ENCODE measurements at regions not wholly inside any gene's neighbourhood (a gene's known extent, or its start where the extent isn't known, plus 50 kb on each side); places are given as distances from the start of the nearest gene placed in this dataset.

DNA sequence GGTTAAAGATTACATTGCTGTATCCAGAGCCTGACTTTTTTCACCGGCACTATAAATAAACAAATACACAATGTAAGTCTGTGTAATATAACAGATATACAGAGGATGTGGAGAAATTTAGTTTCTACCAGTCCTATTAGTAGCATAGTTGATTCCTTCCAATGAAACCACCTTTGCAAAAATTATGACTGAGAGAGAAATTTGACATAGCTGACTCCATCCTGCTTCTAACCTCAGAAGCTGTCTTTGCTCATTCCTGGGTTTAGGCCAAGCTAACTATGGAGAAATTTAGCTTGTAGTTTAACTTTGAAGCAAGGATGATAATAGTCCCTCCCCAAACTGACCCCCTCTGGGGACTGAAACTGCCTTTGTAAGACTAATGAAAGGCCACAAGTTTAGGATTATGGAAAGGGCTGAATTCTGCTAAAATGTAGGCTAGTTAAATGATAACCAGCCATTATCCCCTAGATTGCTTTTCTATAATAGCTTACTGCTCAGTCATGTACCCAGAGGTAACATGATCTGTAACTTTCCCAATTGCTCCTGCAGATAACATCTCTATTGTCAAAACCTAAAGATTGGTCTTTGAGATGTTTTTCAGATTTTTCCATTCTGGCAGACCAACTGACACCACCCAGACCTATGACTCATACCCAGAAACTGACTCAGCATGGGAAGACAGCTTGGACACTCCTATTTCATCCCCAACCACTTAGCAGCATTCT lies 172.8 kb upstream of the ARG1 start:
- Histone ChIP-seq H3K27me3 (ENCODE audit: control insufficient read depth, insufficient read depth, low read length) (no peaks in the 10 kb centered on the region), H3K27ac (ENCODE audit: low read length) (no peak overlapping the region), H3K4me3 (ENCODE audit: low read length) (no peak overlapping the region), H3K9me3 (ENCODE audit: control insufficient read depth, insufficient read depth, low read length) (no peaks in the 10 kb centered on the region), H3K4me1 (ENCODE audit: control insufficient read depth, insufficient read depth, low read length) (no peaks in the 10 kb centered on the region), H3K36me3 (ENCODE audit: control insufficient read depth, insufficient read depth, low read length) (no peaks in the 10 kb centered on the region)
- no CpG with 5 or more reads among the region's 1 CpG for WGBS (ENCODE audit: insufficient coverage, insufficient read length)
- no peak for DNase-seq (ENCODE audit: low read depth, low spot score)

DNA sequence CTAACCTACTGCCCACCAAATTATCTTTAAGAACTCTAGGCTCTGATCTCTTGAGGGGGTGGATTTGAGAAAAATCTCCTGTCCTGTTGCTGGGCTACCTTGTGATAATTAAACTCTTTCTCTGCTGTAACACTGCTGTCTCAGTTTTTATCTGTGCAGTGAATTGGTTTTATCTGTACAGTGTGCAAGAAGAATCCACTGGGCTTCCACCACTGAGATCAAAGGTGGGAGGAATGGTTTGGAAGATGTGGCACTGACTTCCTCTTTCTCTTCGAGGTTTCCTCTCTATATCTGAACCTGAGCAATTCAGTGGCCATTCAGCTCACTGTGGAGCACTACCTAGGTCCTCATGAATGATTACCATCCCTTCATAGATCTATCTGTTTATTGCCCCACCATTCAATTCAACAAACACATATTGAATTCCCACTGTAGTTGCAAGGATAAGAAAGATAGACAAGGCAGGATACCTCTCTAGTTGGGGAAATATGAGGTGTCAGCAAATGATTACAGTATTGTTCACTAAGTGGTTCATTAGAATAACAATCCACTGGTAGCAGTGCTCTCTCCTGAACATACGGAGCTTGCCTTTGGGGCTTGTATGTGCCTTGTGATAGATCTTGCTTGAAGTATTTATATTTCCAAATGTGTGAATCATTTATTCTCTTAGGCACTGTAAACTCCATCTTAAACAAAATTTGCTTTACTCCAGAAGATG lies 172.1 kb upstream of the ARG1 start:
- Histone ChIP-seq H3K36me3 (ENCODE audit: control insufficient read depth, insufficient read depth, low read length) (no peaks in the 10 kb centered on the region), H3K4me1 (ENCODE audit: control insufficient read depth, insufficient read depth, low read length) (no peaks in the 10 kb centered on the region), H3K9me3 (ENCODE audit: control insufficient read depth, insufficient read depth, low read length) (no peaks in the 10 kb centered on the region), H3K27ac (ENCODE audit: low read length) (no peak overlapping the region), H3K27me3 (ENCODE audit: control insufficient read depth, insufficient read depth, low read length) (no peaks in the 10 kb centered on the region), H3K4me3 (ENCODE audit: low read length) (no peak overlapping the region)
- WGBS (ENCODE audit: insufficient coverage, insufficient read length), result no CpG with 5 or more reads among the region's 2 CpGs
- DNase-seq (ENCODE audit: low read depth, low spot score), result no peak

GRCh38 chr6:131408811-131409210 lies 164.2 kb upstream of the ARG1 start:
- WGBS (ENCODE audit: insufficient coverage, insufficient read length), result no CpG with 5 or more reads among the region's 1 CpG
- H3K4me1 ChIP-seq (ENCODE audit: control insufficient read depth, insufficient read depth, low read length), result no peaks in the 10 kb centered on the region
- no peak overlapping the region for H3K4me3 ChIP-seq (ENCODE audit: low read length)
- no peak for DNase-seq (ENCODE audit: low read depth, low spot score)
- no peak overlapping the region for H3K27ac ChIP-seq (ENCODE audit: low read length)
- H3K27me3 ChIP-seq (ENCODE audit: control insufficient read depth, insufficient read depth, low read length), result no peaks in the 10 kb centered on the region
- H3K9me3 ChIP-seq (ENCODE audit: control insufficient read depth, insufficient read depth, low read length), result no peaks in the 10 kb centered on the region
- H3K36me3 ChIP-seq (ENCODE audit: control insufficient read depth, insufficient read depth, low read length), result no peaks in the 10 kb centered on the region

DNA sequence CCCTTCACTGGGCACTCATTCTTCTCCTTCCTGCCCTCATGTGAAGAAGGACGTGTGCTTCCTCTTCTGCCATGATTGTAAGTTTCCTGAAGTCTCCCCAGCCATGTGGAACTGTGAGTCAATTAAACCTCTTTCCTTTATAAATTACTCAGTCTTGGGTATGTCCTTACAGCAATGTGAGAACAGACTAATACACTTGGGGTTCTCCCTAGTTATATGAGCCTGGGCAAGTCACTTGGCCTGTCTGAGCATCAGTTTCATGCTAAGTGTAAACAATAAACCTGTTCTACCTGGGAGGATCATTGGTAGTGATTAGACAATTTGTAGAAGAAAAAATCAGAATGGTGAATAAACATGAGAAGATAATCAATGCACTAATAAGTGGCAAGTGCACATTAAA lies 162.2 kb upstream of the ARG1 start:
- H3K4me3 ChIP-seq (ENCODE audit: low read length), result no peak overlapping the region
- no CpG with 5 or more reads among the region's 1 CpG for WGBS (ENCODE audit: insufficient coverage, insufficient read length)
- no peaks in the 10 kb centered on the region for H3K36me3 ChIP-seq (ENCODE audit: control insufficient read depth, insufficient read depth, low read length)
- DNase-seq (ENCODE audit: low read depth, low spot score), result no peak
- no peak overlapping the region for H3K27ac ChIP-seq (ENCODE audit: low read length)
- H3K9me3 ChIP-seq (ENCODE audit: control insufficient read depth, insufficient read depth, low read length), result no peaks in the 10 kb centered on the region
- H3K4me1 ChIP-seq (ENCODE audit: control insufficient read depth, insufficient read depth, low read length), result no peaks in the 10 kb centered on the region
- H3K27me3 ChIP-seq (ENCODE audit: control insufficient read depth, insufficient read depth, low read length), result no peaks in the 10 kb centered on the region

DNA sequence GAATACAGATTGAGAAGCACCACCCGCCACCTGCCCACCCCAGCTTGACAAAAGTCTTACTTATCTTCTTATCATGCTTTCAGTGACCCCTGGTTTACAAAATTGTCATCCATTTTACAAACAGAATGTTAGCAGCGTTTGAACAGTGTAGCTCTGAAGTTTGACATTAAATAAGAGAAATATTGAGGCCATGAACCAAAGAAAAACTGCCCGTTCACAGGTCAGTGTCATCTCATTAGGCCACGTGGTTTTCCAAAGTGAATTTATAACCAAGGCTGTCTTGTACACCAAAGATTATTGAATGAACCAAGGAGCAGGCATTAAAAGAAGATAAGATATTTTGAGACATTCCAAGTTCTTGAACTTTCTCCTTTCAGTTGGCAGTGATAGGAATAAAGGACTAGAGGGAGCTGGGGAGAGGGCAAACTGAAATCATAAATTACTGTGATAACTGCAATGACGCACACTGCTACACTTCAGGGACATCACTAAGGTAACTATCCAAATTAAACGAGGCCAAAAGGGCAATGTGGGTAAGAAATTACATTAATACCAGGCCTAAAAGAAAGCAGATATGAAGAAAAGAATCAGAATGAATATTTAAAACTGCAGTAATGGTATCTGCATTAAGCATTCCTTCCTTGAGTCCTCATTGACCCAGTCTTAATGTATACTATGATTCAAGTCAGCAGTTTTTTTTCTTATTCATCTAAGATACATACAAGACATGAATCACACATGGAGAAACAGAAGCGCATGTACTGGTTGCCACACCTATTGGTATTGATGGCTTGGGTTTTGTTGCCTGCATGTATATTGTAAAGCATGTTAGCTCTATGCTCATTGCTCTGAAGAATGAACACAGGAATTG lies 159.8 kb upstream of the ARG1 start:
- Histone ChIP-seq H3K4me3 (ENCODE audit: low read length) (no peak overlapping the region), H3K27ac (ENCODE audit: low read length) (no peak overlapping the region), H3K36me3 (ENCODE audit: control insufficient read depth, insufficient read depth, low read length) (no peaks in the 10 kb centered on the region), H3K4me1 (ENCODE audit: control insufficient read depth, insufficient read depth, low read length) (no peaks in the 10 kb centered on the region), H3K27me3 (ENCODE audit: control insufficient read depth, insufficient read depth, low read length) (no peaks in the 10 kb centered on the region), H3K9me3 (ENCODE audit: control insufficient read depth, insufficient read depth, low read length) (no peaks in the 10 kb centered on the region)
- no CpG with 5 or more reads among the region's 7 CpGs for WGBS (ENCODE audit: insufficient coverage, insufficient read length)
- DNase-seq (ENCODE audit: low read depth, low spot score), result no peak

DNA sequence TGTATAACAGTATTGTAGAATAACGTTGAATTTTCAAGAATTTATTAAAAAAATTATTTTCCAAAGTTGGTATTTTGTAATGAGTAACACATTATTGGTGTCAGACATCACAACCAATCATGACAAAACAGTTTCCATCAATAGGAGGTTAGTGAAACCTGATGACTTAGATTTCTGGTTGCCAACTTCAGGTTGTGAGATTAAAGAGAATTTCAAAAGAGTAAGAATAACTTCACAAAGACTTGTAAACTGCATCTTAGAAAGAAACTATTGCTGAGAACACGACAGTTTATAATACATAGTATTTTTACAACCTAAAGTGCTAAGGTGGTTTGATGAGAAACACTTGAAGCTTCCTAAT lies 159.2 kb upstream of the ARG1 start:
- no peak for DNase-seq (ENCODE audit: low read depth, low spot score)
- H3K4me1 ChIP-seq (ENCODE audit: control insufficient read depth, insufficient read depth, low read length), result no peaks in the 10 kb centered on the region
- no peaks in the 10 kb centered on the region for H3K27me3 ChIP-seq (ENCODE audit: control insufficient read depth, insufficient read depth, low read length)
- no peaks in the 10 kb centered on the region for H3K36me3 ChIP-seq (ENCODE audit: control insufficient read depth, insufficient read depth, low read length)
- H3K27ac ChIP-seq (ENCODE audit: low read length), result no peak overlapping the region
- no peaks in the 10 kb centered on the region for H3K9me3 ChIP-seq (ENCODE audit: control insufficient read depth, insufficient read depth, low read length)
- H3K4me3 ChIP-seq (ENCODE audit: low read length), result no peak overlapping the region
- WGBS (ENCODE audit: insufficient coverage, insufficient read length), result no CpG with 5 or more reads among the region's 2 CpGs

- no CpG with 5 or more reads among the region's 7 CpGs for WGBS (ENCODE audit: insufficient coverage, insufficient read length)
- no peak for DNase-seq (ENCODE audit: low read depth, low spot score)
These were observed 158.1 kb upstream of the ARG1 start for GRCh38 chr6:131414956-131415355.

DNA sequence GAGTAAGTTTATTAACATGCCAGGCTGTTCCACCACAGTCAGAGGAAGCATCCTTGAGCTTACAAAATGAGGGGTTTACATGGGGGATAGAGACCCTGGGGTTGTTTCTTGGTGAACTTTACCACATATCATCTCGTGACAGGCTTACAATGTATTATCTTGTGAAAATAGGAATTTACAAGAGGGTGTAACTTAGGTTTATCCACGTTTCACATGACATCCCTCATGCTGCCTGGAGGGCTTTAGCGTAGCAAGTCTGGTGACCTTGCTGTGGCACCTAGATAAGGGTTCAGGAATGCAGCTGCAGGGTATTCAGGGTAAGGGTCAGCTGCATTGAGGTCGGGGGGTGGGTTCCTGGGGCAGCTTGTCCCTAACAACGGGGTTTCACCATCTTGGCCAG lies 154.6 kb upstream of the ARG1 start:
- Histone ChIP-seq H3K4me3 (ENCODE audit: low read length) (no peak overlapping the region), H3K36me3 (ENCODE audit: control insufficient read depth, insufficient read depth, low read length) (no peaks in the 10 kb centered on the region), H3K9me3 (ENCODE audit: control insufficient read depth, insufficient read depth, low read length) (no peaks in the 10 kb centered on the region), H3K4me1 (ENCODE audit: control insufficient read depth, insufficient read depth, low read length) (no peaks in the 10 kb centered on the region), H3K27ac (ENCODE audit: low read length) (no peak overlapping the region), H3K27me3 (ENCODE audit: control insufficient read depth, insufficient read depth, low read length) (no peaks in the 10 kb centered on the region)
- DNase-seq (ENCODE audit: low read depth, low spot score), result no peak
- no CpG with 5 or more reads among the region's 5 CpGs for WGBS (ENCODE audit: insufficient coverage, insufficient read length)

More at GRCh38 chr6:131414956-131415355, 158.1 kb upstream of the ARG1 start:
- Histone ChIP-seq H3K27me3 (ENCODE audit: control insufficient read depth, insufficient read depth, low read length) (no peaks in the 10 kb centered on the region), H3K36me3 (ENCODE audit: control insufficient read depth, insufficient read depth, low read length) (no peaks in the 10 kb centered on the region), H3K9me3 (ENCODE audit: control insufficient read depth, insufficient read depth, low read length) (no peaks in the 10 kb centered on the region), H3K27ac (ENCODE audit: low read length) (no peak overlapping the region), H3K4me3 (ENCODE audit: low read length) (no peak overlapping the region), H3K4me1 (ENCODE audit: control insufficient read depth, insufficient read depth, low read length) (no peaks in the 10 kb centered on the region)

DNA sequence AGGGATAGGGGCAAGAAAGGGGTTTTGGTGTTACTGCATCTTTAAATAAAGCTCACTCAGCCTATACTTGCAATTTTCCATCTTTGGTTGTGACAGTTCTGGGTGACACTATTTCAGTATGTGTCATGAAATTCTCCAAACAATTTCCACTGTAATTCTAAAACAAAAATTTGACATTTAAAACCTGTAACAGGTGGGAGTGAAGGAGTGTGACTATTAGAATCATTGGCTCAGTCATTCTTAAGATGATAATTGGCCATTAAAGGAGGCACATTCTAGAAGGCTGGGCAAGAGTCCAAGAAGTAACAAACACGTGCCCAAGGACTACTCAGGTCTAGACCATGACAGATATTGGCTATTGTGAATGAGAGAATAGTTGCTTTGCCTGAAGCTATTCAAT lies 153.3 kb upstream of the ARG1 start:
- H3K9me3 ChIP-seq (ENCODE audit: control insufficient read depth, insufficient read depth, low read length), result no peaks in the 10 kb centered on the region
- DNase-seq (ENCODE audit: low read depth, low spot score), result no peak
- no peak overlapping the region for H3K4me3 ChIP-seq (ENCODE audit: low read length)
- no peaks in the 10 kb centered on the region for H3K27me3 ChIP-seq (ENCODE audit: control insufficient read depth, insufficient read depth, low read length)
- no peaks in the 10 kb centered on the region for H3K4me1 ChIP-seq (ENCODE audit: control insufficient read depth, insufficient read depth, low read length)
- no peak overlapping the region for H3K27ac ChIP-seq (ENCODE audit: low read length)
- no CpG with 5 or more reads among the region's 1 CpG for WGBS (ENCODE audit: insufficient coverage, insufficient read length)
- H3K36me3 ChIP-seq (ENCODE audit: control insufficient read depth, insufficient read depth, low read length), result no peaks in the 10 kb centered on the region

- H3K36me3 ChIP-seq (ENCODE audit: control insufficient read depth, insufficient read depth, low read length), result no peaks in the 10 kb centered on the region
- H3K9me3 ChIP-seq (ENCODE audit: control insufficient read depth, insufficient read depth, low read length), result no peaks in the 10 kb centered on the region
- H3K27ac ChIP-seq (ENCODE audit: low read length), result no peak overlapping the region
- no peaks in the 10 kb centered on the region for H3K4me1 ChIP-seq (ENCODE audit: control insufficient read depth, insufficient read depth, low read length)
- H3K27me3 ChIP-seq (ENCODE audit: control insufficient read depth, insufficient read depth, low read length), result no peaks in the 10 kb centered on the region
- H3K4me3 ChIP-seq (ENCODE audit: low read length), result no peak overlapping the region
- no peak for DNase-seq (ENCODE audit: low read depth, low spot score)
These were observed 149.0 kb upstream of the ARG1 start for GRCh38 chr6:131424016-131424415.

Measured in iPS DF 6.9 (cell line).